Activated effector memory CD4-positive, alpha-beta T cell treated with Interleukin-2 at 50 U/mL for 16 hours (primary cell): ENCODE measurements at regions not wholly inside any gene's neighbourhood (a gene's known extent, or its start where the extent isn't known, plus 50 kb on each side); places are given as distances from the start of the nearest gene placed in this dataset.

ENCODE experiments used
- DNase-seq: peaks from one replicate; pipeline ENCODE4 v3.0.0-alpha.2; 2020

- DNase-seq: no peak
Measured at GRCh38 chr21:14602382-14602958, 56.4 kb upstream of the SAMSN1 start.

GRCh38 chr21:14600569-14601297 lies 54.6 kb upstream of the SAMSN1 start:
- no peak for DNase-seq

- no peak for DNase-seq
Measured at GRCh38 chr21:14598065-14598464, 52.0 kb upstream of the SAMSN1 start.
